B cell (primary cell): ENCODE measurements at regions not wholly inside any gene's neighbourhood (a gene's known extent, or its start where the extent isn't known, plus 50 kb on each side); places are given as distances from the start of the nearest gene placed in this dataset.

Experiments used
- ATAC-seq: fragments of 200-7000 bp; cut with Tn5 transposase; one replicate; pipeline ENCODE4 v1.10.0; 2021; ENCODE audit warnings: low read depth, mild to moderate bottlenecking, moderate number of reproducible peaks, moderate library complexity
- CTCF ChIA-PET: fragments of 350-600 bp; sonication (Branson Sonifier 250); formaldehyde crosslinking; loops from one replicate; lab custom pipeline; 2021; ENCODE audit warnings: antibody characterized with exemption, inconsistent platforms; lab: Charles Lee
- POLR2A ChIA-PET: fragments of 350-600 bp; sonication (Branson Sonifier 250); formaldehyde crosslinking; loops from one replicate; lab custom pipeline; 2021; ENCODE audit warnings: antibody characterized with exemption; lab: Charles Lee
- DNase-seq: peaks from one replicate; pipeline ENCODE4 v3.0.0; 2013
- H2AFZ ChIP-seq: 2 replicates; pipeline ENCODE4 v1.6.1; 2012; ENCODE audit warnings: mild to moderate bottlenecking, low read depth, low read length; ENCODE audit not compliant: insufficient read depth, poor library complexity, severe bottlenecking
- H3K27ac ChIP-seq, 2 donors: 1 replicate in 1 of 2; 2 replicates in 1 of 2; pipeline ENCODE4 v1.5.1; 2012 to 2013; ENCODE audit warnings: low read length in 2 of 2, mild to moderate bottlenecking in 2 of 2, moderate library complexity in 1 of 2
- H3K27me3 ChIP-seq, 4 experiments: fragments of 200-600 bp in 1 of 4; sonication (generic) in 1 of 4; replicated peaks in 1 of 4; 1 replicate in 2 of 4; 2 replicates in 2 of 4; pipeline versions ENCODE4 v1.6.1 to v1.7.0; 2013 to 2016; ENCODE audit warnings: low read length in 3 of 4, mild to moderate bottlenecking in 2 of 4, mixed read lengths in 1 of 4, moderate library complexity in 1 of 4; ENCODE audit not compliant: insufficient read depth in 4 of 4, control insufficient read depth in 3 of 4; ENCODE audit errors: control extremely low read depth in 1 of 4
- H3K36me3 ChIP-seq, 2 experiments: replicated peaks in 1 of 2; 1 replicate in 1 of 2; 2 replicates in 1 of 2; pipeline versions ENCODE4 v1.6.1 to v1.7.1; 2013; ENCODE audit warnings: low read length in 1 of 2; ENCODE audit not compliant: insufficient read depth in 2 of 2, control insufficient read depth in 1 of 2; ENCODE audit errors: control extremely low read depth in 1 of 2, extremely low read depth in 1 of 2
- H3K4me1 ChIP-seq, 2 donors: fragments of 200-600 bp in 1 of 2; sonication (generic) in 1 of 2; 1 replicate in 1 of 2; 2 replicates in 1 of 2; pipeline versions ENCODE4 v1.5.1 to v1.6.1; 2013 to 2017; ENCODE audit warnings: low read length in 2 of 2; ENCODE audit not compliant: control insufficient read depth in 2 of 2, insufficient read depth in 2 of 2
- H3K4me2 ChIP-seq: replicated peaks from 2 replicates; pipeline ENCODE3; 2012; ENCODE audit warnings: mild to moderate bottlenecking, low read depth, low read length; ENCODE audit not compliant: poor library complexity, severe bottlenecking
- H3K4me3 ChIP-seq, 5 experiments: fragments of 200-600 bp in 1 of 5; sonication (generic) in 1 of 5; 1 replicate in 3 of 5; 2 replicates in 2 of 5; pipeline versions ENCODE4 v1.5.1 to v1.7.0; 2011 to 2016; ENCODE audit warnings: low read length in 4 of 5, mild to moderate bottlenecking in 4 of 5, low read depth in 2 of 5, control low read depth in 1 of 5, moderate library complexity in 1 of 5; ENCODE audit not compliant: insufficient read depth in 1 of 5; ENCODE audit errors: control extremely low read depth in 1 of 5, extremely low read depth in 1 of 5
- H3K79me2 ChIP-seq: fragments of 200-600 bp; sonication (generic); one replicate; pipeline ENCODE4 v1.6.0; 2016; ENCODE audit warnings: low read length; ENCODE audit not compliant: control insufficient read depth, insufficient read depth
- H3K9ac ChIP-seq: fragments of 200-600 bp; sonication (generic); 2 replicates; pipeline ENCODE4 v1.6.1; 2017; ENCODE audit warnings: mild to moderate bottlenecking, low read length, moderate library complexity
- H3K9me3 ChIP-seq, 3 donors: one replicate each; pipeline versions ENCODE4 v1.6.1 to v1.7.1; 2013; ENCODE audit warnings: low read length in 2 of 3; ENCODE audit not compliant: control insufficient read depth in 2 of 3, insufficient read depth in 1 of 3; ENCODE audit errors: control extremely low read depth in 1 of 3
- H4K20me1 ChIP-seq: 2 replicates; pipeline ENCODE4 v1.6.0; 2012; ENCODE audit warnings: mild to moderate bottlenecking, low read length; ENCODE audit not compliant: insufficient read depth, control insufficient read depth, poor library complexity, severe bottlenecking
- H3K27ac Mint-ChIP-seq: one replicate; pipeline ENCODE4 v1.8.0; 2021; ENCODE audit warnings: mixed read lengths
- H3K27me3 Mint-ChIP-seq: one replicate; pipeline ENCODE4 v1.8.0; 2021; ENCODE audit warnings: mixed read lengths
- H3K4me1 Mint-ChIP-seq: one replicate; pipeline ENCODE4 v1.8.0; 2021; ENCODE audit warnings: mixed read lengths
- H3K4me3 Mint-ChIP-seq: one replicate; pipeline ENCODE4 v1.8.0; 2021; ENCODE audit warnings: mixed read lengths
- H3K9me3 Mint-ChIP-seq: one replicate; pipeline ENCODE4 v1.8.0; 2022; ENCODE audit warnings: mixed read lengths; ENCODE audit not compliant: insufficient read depth
- CTCF ChIP-seq: fragments of 200-600 bp; IDR thresholded peaks from one replicate; pipeline ENCODE4 v1.8.0; 2022; ENCODE audit warnings: antibody characterized with exemption, mild to moderate bottlenecking
- EZH2 ChIP-seq: IDR thresholded peaks from 2 replicates; pipeline ENCODE4 v1.6.1; 2012; ENCODE audit warnings: borderline replicate concordance, low read depth, mild to moderate bottlenecking, moderate library complexity, low read length; ENCODE audit not compliant: insufficient read depth, poor library complexity, severe bottlenecking
- WGBS: methylation state at CpG from one replicate; pipeline ENCODE4 v1.1.5; 2013; ENCODE audit warnings: missing lambda C conversion rate; ENCODE audit not compliant: insufficient coverage; 5-methylcytosine and 5-hydroxymethylcytosine counted together
- intact Hi-C: fragments of 100-400 bp; cut with micrococcal nuclease; formaldehyde crosslinking; loops from one replicate; pipeline ENCODE4 v1.10.0; 2022

DNA sequence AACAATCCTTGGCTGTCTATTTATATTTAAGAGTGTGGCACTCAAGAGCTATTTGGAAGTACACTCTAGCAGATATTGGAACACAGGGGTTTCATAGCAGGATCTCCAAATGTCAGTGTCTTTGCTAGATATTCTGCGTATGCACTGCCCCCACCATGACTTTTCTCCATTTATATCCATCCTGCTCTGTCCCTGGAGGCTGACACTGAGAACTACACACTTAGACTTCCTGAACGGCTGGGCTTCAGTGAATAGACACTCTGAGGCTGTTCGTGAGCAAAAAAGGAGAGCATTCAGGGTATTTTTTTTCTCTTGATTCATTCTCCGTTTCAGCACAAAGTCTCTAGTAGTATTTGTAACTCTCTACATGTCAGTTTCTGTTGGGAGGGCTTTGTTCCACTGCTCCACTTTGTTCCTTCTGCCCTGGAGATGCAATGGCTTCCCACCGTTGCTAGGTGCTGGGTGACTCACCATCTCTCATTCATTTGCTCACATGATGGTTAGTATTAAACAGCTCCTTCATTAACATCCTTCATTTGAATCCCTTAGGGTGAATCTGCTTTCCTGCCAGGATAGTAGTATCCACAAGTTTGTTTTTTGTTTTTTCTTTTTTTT, 155.9 kb upstream of the SLC13A1 start:
- H3K4me3 ChIP-seq: no peak overlapping the region
- H3K27me3 ChIP-seq: no peaks in the 10 kb centered on the region
- DNase-seq (no peak), ATAC-seq (no peak)
- no peak overlapping the region for H2AFZ ChIP-seq
- no peak overlapping the region for H3K27ac ChIP-seq
- ChIA-PET POLR2A (no interaction called here), CTCF (no interaction called here)
- H3K36me3 ChIP-seq: no peaks in the 10 kb centered on the region
- no peak overlapping the region for H3K4me3 Mint-ChIP-seq
- no peaks in the 10 kb centered on the region for H3K79me2 ChIP-seq
- H3K27ac Mint-ChIP-seq: no peak overlapping the region
- no peaks in the 10 kb centered on the region for H3K9me3 ChIP-seq
- H3K27me3 Mint-ChIP-seq: no peaks in the 10 kb centered on the region
- H3K4me1 Mint-ChIP-seq: no peaks in the 10 kb centered on the region
- no peaks in the 10 kb centered on the region for H3K9me3 Mint-ChIP-seq
- 73% methylated on average over 1 of the region's 5 CpGs for WGBS
- TF ChIP-seq CTCF: no peak
- TF ChIP-seq EZH2: no peak
- H4K20me1 ChIP-seq: no peaks in the 10 kb centered on the region
- no peak overlapping the region for H3K9ac ChIP-seq
- H3K4me2 ChIP-seq: no peak overlapping the region
- H3K4me1 ChIP-seq: no peaks in the 10 kb centered on the region
- intact Hi-C loops: no loop called here

DNA sequence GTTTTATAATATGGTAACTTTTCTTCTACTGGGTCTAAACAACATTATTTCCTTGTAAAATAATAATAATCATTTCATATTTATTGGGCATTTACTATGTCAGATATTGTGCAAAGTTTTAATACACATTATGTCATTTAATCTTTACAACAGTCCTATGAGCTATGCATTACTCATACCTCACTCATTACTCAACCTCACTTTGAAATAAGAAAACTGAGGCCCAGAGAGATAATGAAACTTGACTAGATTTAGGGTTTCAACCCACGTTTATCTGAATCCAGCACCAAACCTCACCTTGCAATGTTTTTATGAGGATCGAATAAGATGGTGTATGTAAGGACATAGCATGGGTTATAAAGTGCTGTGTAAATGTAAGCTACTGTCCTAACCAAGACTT, 153.2 kb upstream of the SLC13A1 start:
- H3K4me2 ChIP-seq: no peak overlapping the region
- Mint-ChIP-seq H3K27me3 (no peaks in the 10 kb centered on the region), H3K4me3 (no peak overlapping the region), H3K4me1 (no peaks in the 10 kb centered on the region), H3K27ac (no peak overlapping the region), H3K9me3 (no peaks in the 10 kb centered on the region)
- no peak overlapping the region for H2AFZ ChIP-seq
- H3K36me3 ChIP-seq: no peaks in the 10 kb centered on the region
- ChIA-PET CTCF (no interaction called here), POLR2A (no interaction called here)
- DNase-seq (no peak), ATAC-seq (no peak)
- H4K20me1 ChIP-seq: no peaks in the 10 kb centered on the region
- no peaks in the 10 kb centered on the region for H3K4me1 ChIP-seq
- no CpG with 5 or more reads among the region's 2 CpGs for WGBS
- no peaks in the 10 kb centered on the region for H3K79me2 ChIP-seq
- H3K9me3 ChIP-seq: no peaks in the 10 kb centered on the region
- no peaks in the 10 kb centered on the region for H3K27me3 ChIP-seq
- TF ChIP-seq CTCF: no peak
- TF ChIP-seq EZH2: no peak
- intact Hi-C loops: no loop called here
- H3K27ac ChIP-seq: no peak overlapping the region
- no peak overlapping the region for H3K4me3 ChIP-seq
- H3K9ac ChIP-seq: no peak overlapping the region
